IMR-90 (cell line): ENCODE measurements at regions not wholly inside any gene's neighbourhood (a gene's known extent, or its start where the extent isn't known, plus 50 kb on each side); places are given as distances from the start of the nearest gene placed in this dataset.

Experiments used
- ATAC-seq: fragments of 200-7000 bp; cut with Tn5 transposase; 2 replicates; pipeline ENCODE4 v1.9.1; 2020; ENCODE audit warnings: low read depth, mild to moderate bottlenecking, moderate library complexity
- BruUV-seq: library from RNA; stranded (reverse); fragments of 400-500 nt; replicated peaks from 2 replicates; lab custom pipeline; 2021; lab: Mats Ljungman, UMichigan
- CTCF ChIA-PET: fragments of 300-600 bp; formaldehyde crosslinking; extraction: SDS; loops from one replicate; lab custom pipeline; 2021; ENCODE audit warnings: antibody characterized with exemption; lab: Yijun Ruan, JAX
- POLR2A ChIA-PET: fragments of 300-600 bp; sonication (Branson Sonifier 250); formaldehyde crosslinking; loops from one replicate; lab custom pipeline; 2022; ENCODE audit warnings: antibody characterized with exemption; ENCODE audit not compliant: unreplicated experiment; lab: Charles Lee
- DNase-seq: peaks from one replicate; pipeline ENCODE4 v3.0.0; 2013
- H2AFZ ChIP-seq: replicated peaks from 2 replicates; pipeline ENCODE3; 2013; ENCODE audit warnings: low read length, mild to moderate bottlenecking; ENCODE audit not compliant: poor library complexity
- H2AK5ac ChIP-seq: 2 replicates; pipeline ENCODE4 v1.6.1; 2013; ENCODE audit warnings: low read depth, low read length, inconsistent platforms
- H2AK9ac ChIP-seq: replicated peaks from 2 replicates; pipeline ENCODE3; 2013; ENCODE audit warnings: mild to moderate bottlenecking, low read depth, low read length, moderate library complexity; ENCODE audit not compliant: poor library complexity
- H2BK120ac ChIP-seq: 2 replicates; pipeline ENCODE4 v1.6.1; 2013; ENCODE audit warnings: low read depth, low read length, inconsistent platforms
- H2BK15ac ChIP-seq: 3 replicates; pipeline ENCODE4 v1.6.1; 2013; ENCODE audit warnings: low read depth, low read length, inconsistent platforms
- H2BK20ac ChIP-seq: 2 replicates; pipeline ENCODE4 v1.6.1; 2013; ENCODE audit warnings: low read depth, mild to moderate bottlenecking, inconsistent platforms, low read length, moderate library complexity
- H2BK5ac ChIP-seq: 2 replicates; pipeline ENCODE4 v1.6.1; 2013; ENCODE audit warnings: mild to moderate bottlenecking, low read depth, low read length, inconsistent platforms; ENCODE audit not compliant: poor library complexity, severe bottlenecking
- H3K14ac ChIP-seq: replicated peaks from 2 replicates; pipeline ENCODE4 v1.6.1; 2013; ENCODE audit warnings: low read depth, low read length, inconsistent platforms
- H3K18ac ChIP-seq: 2 replicates; pipeline ENCODE4 v1.6.1; 2013; ENCODE audit warnings: low read depth, low read length, control low read depth
- H3K23ac ChIP-seq: 2 replicates; pipeline ENCODE4 v1.6.1; 2013; ENCODE audit warnings: low read depth, low read length, inconsistent platforms
- H3K27ac ChIP-seq: 2 replicates; pipeline ENCODE4 v1.5.1; 2013; ENCODE audit warnings: mild to moderate bottlenecking, control low read depth, low read length; ENCODE audit not compliant: insufficient read depth
- H3K27me3 ChIP-seq: 2 replicates; pipeline ENCODE4 v1.6.1; 2013; ENCODE audit warnings: low read length; ENCODE audit not compliant: control insufficient read depth, insufficient read depth
- H3K36me3 ChIP-seq: 2 replicates; pipeline ENCODE4 v1.6.1; 2013; ENCODE audit warnings: low read length, mixed read lengths; ENCODE audit not compliant: control insufficient read depth, insufficient read depth
- H3K4ac ChIP-seq: 2 replicates; pipeline ENCODE4 v1.6.1; 2013; ENCODE audit warnings: low read depth, low read length, inconsistent platforms
- H3K4me1 ChIP-seq: 2 replicates; pipeline ENCODE4 v1.6.1; 2013; ENCODE audit warnings: low read length, mixed read lengths; ENCODE audit not compliant: control insufficient read depth, insufficient read depth
- H3K4me2 ChIP-seq: 2 replicates; pipeline ENCODE4 v1.6.1; 2013; ENCODE audit warnings: low read depth, mild to moderate bottlenecking, control low read depth, low read length, moderate library complexity
- H3K4me3 ChIP-seq: 2 replicates; pipeline ENCODE4 v1.5.1; 2013; ENCODE audit warnings: low read depth, mild to moderate bottlenecking, control low read depth, low read length, moderate library complexity; ENCODE audit not compliant: insufficient read depth
- H3K56ac ChIP-seq: 2 replicates; pipeline ENCODE4 v1.6.1; 2013; ENCODE audit warnings: low read length, inconsistent platforms; ENCODE audit not compliant: insufficient read depth; ENCODE audit errors: extremely low read depth
- H3K79me1 ChIP-seq, 2 experiments: 2 replicates each; pipeline ENCODE4 v1.6.1; 2013; ENCODE audit warnings: low read length in 2 of 2, inconsistent platforms in 1 of 2, low read depth in 1 of 2
- H3K9ac ChIP-seq: 2 replicates; pipeline ENCODE4 v1.6.1; 2013; ENCODE audit warnings: low read depth, low read length, control low read depth
- H3K9me1 ChIP-seq: 2 replicates; pipeline ENCODE4 v1.6.1; 2013; ENCODE audit warnings: low read length, inconsistent platforms; ENCODE audit not compliant: insufficient read depth
- H3K9me3 ChIP-seq: 2 replicates; pipeline ENCODE4 v1.6.1; 2013; ENCODE audit warnings: low read length; ENCODE audit not compliant: control insufficient read depth, insufficient read depth
- H4K20me1 ChIP-seq: 2 replicates; pipeline ENCODE4 v1.6.1; 2013; ENCODE audit warnings: low read length, inconsistent platforms; ENCODE audit not compliant: insufficient read depth
- H4K5ac ChIP-seq: 2 replicates; pipeline ENCODE4 v1.6.1; 2013; ENCODE audit warnings: mild to moderate bottlenecking, low read depth, low read length, control low read depth
- H4K8ac ChIP-seq, 2 experiments: 2 replicates each; pipeline ENCODE4 v1.6.1; 2013; ENCODE audit warnings: low read depth in 2 of 2, low read length in 2 of 2, control low read depth in 1 of 2, inconsistent platforms in 1 of 2
- H4K91ac ChIP-seq: 2 replicates; pipeline ENCODE4 v1.6.1; 2013; ENCODE audit warnings: low read depth, low read length, inconsistent platforms; ENCODE audit not compliant: insufficient read depth
- BHLHE40 ChIP-seq: fragments of 150-350 bp; IDR thresholded peaks from 2 replicates; pipeline ENCODE4 v1.6.1; 2016; ENCODE audit warnings: mild to moderate bottlenecking, low read depth, low read length
- CEBPB ChIP-seq: IDR thresholded peaks from 2 replicates; pipeline ENCODE4 v1.6.1; 2012; ENCODE audit warnings: low read depth, low read length, improper control_type of control experiment
- CHD1 ChIP-seq: IDR thresholded peaks from 2 replicates; pipeline ENCODE4 v1.6.1; 2012; ENCODE audit warnings: low read depth, low read length, improper control_type of control experiment
- CTCF ChIP-seq: conservative IDR thresholded peaks from 2 replicates; pipeline ENCODE4 v1.5.1; 2012; ENCODE audit warnings: mild to moderate bottlenecking, low read depth, low read length, improper control_type of control experiment
- ELK1 ChIP-seq: fragments of 150-350 bp; IDR thresholded peaks from 2 replicates; pipeline ENCODE4 v1.6.1; 2016; ENCODE audit warnings: low read depth, mild to moderate bottlenecking, low read length, moderate library complexity, borderline replicate concordance
- FOS ChIP-seq: fragments of 150-350 bp; IDR thresholded peaks from 2 replicates; pipeline ENCODE4 v1.6.1; 2016; ENCODE audit warnings: low read depth, low read length
- MAFK ChIP-seq: IDR thresholded peaks from 2 replicates; pipeline ENCODE4 v1.6.1; 2012; ENCODE audit warnings: low read depth, low read length, improper control_type of control experiment
- MAZ ChIP-seq: IDR thresholded peaks from 2 replicates; pipeline ENCODE4 v1.6.1; 2012; ENCODE audit warnings: low read depth, mild to moderate bottlenecking, low read length, improper control_type of control experiment, moderate library complexity, borderline replicate concordance
- MXI1 ChIP-seq: IDR thresholded peaks from 2 replicates; pipeline ENCODE4 v1.6.1; 2012; ENCODE audit warnings: low read depth, mild to moderate bottlenecking, low read length, moderate library complexity, borderline replicate concordance
- NFE2L2 ChIP-seq: fragments of 150-350 bp; IDR thresholded peaks from 2 replicates; pipeline ENCODE4 v1.6.1; 2016; ENCODE audit warnings: low read depth, mild to moderate bottlenecking, low read length
- POLR2A ChIP-seq: IDR thresholded peaks from 2 replicates; pipeline ENCODE4 v1.6.1; 2012; ENCODE audit warnings: mild to moderate bottlenecking, low read depth, low read length
- RAD21 ChIP-seq: IDR thresholded peaks from 2 replicates; pipeline ENCODE4 v1.6.1; 2012; ENCODE audit warnings: low read length, improper control_type of control experiment
- RCOR1 ChIP-seq: IDR thresholded peaks from 2 replicates; pipeline ENCODE4 v1.6.1; 2012; ENCODE audit warnings: mild to moderate bottlenecking, low read length, improper control_type of control experiment; ENCODE audit not compliant: insufficient replicate concordance
- RFX5 ChIP-seq: IDR thresholded peaks from 2 replicates; pipeline ENCODE4 v1.8.0; 2012; ENCODE audit warnings: low read depth, mild to moderate bottlenecking, low read length, moderate library complexity
- SMC3 ChIP-seq: fragments of 150-350 bp; IDR thresholded peaks from 2 replicates; pipeline ENCODE4 v1.6.1; 2016; ENCODE audit warnings: low read depth, mild to moderate bottlenecking, antibody characterized with exemption, low read length, moderate library complexity
- USF2 ChIP-seq: fragments of 150-350 bp; IDR thresholded peaks from 2 replicates; pipeline ENCODE4 v1.6.1; 2017; ENCODE audit warnings: mild to moderate bottlenecking, antibody characterized with exemption, low read length, low read depth
- WGBS, 2 experiments: methylation state at CpG; one replicate each; pipeline versions ENCODE4 v1.1.5 to v1.1.7; 2013; ENCODE audit warnings: missing lambda C conversion rate in 2 of 2; ENCODE audit not compliant: insufficient read length in 1 of 2; ENCODE audit errors: extremely low coverage in 2 of 2; 5-methylcytosine and 5-hydroxymethylcytosine counted together
- dilution Hi-C: fragments of 300-500 bp; cut with HindIII; formaldehyde crosslinking; loops from one replicate; pipeline ENCODE4 v1.14.3; 2018; ENCODE audit warnings: low sequenced_read_pairs; ENCODE audit not compliant: unreplicated experiment
- in situ Hi-C: fragments of 300-500 bp; cut with MboI; formaldehyde crosslinking; loops from 3 replicates; pipeline ENCODE4 v1.14.3; 2019; ENCODE audit warnings: low sequenced_read_pairs, inconsistent platforms, mixed read lengths
- intact Hi-C: fragments of 100-400 bp; cut with micrococcal nuclease; formaldehyde crosslinking; loops from 2 replicates; pipeline ENCODE4 v1.10.0; 2022

GRCh38 chrX:42127563-42127962 lies 204.2 kb upstream of the CASK start:
- TF ChIP-seq CEBPB (no peak), RCOR1 (no peak), NFE2L2 (no peak), BHLHE40 (no peak), MAFK (no peak), ELK1 (no peak), MXI1 (no peak), RAD21 (no peak), FOS (no peak), USF2 (no peak), CTCF (no peak), CHD1 (no peak), MAZ (no peak), SMC3 (no peak), POLR2A (no peak), RFX5 (no peak)
- Histone ChIP-seq H2BK120ac (no peak overlapping the region), H3K36me3 (no peaks in the 10 kb centered on the region), H3K14ac (no peak overlapping the region), H2AK5ac (no peak overlapping the region), H3K27ac (no peak overlapping the region), H4K91ac (no peak overlapping the region), H3K27me3 (peaks cover 2% of the 10 kb centered on the region), H4K5ac (no peak overlapping the region), H3K9me1 (no peaks in the 10 kb centered on the region), H2AFZ (no peak overlapping the region), H2BK5ac (no peak overlapping the region), H3K4me1 (no peaks in the 10 kb centered on the region), H2AK9ac (no peak overlapping the region), H3K18ac (no peak overlapping the region), H3K9me3 (no peaks in the 10 kb centered on the region), H2BK20ac (no peak overlapping the region), H2BK15ac (no peak overlapping the region), H3K79me1 (no peaks in the 10 kb centered on the region), H3K23ac (no peak overlapping the region), H3K4ac (no peak overlapping the region), H4K20me1 (no peaks in the 10 kb centered on the region), H3K4me2 (no peak overlapping the region), H3K56ac (no peak overlapping the region), H3K4me3 (no peak overlapping the region), H3K9ac (no peak overlapping the region), H4K8ac (no peak overlapping the region)
- in situ Hi-C loops, result no loop called here
- DNase-seq (no peak), ATAC-seq (no peak)
- ChIA-PET POLR2A (no interaction called here), CTCF (no interaction called here)
- no TSS peak for BruUV-seq
- intact Hi-C loops, result no loop called here
- no CpG with 5 or more reads among the region's 1 CpG for WGBS, 2 experiments
- dilution Hi-C loops, result no loop called here
